Ascending aorta (tissue), 2 donors: ENCODE measurements at regions not wholly inside any gene's neighbourhood (a gene's known extent, or its start where the extent isn't known, plus 50 kb on each side); places are given as distances from the start of the nearest gene placed in this dataset.

ENCODE experiments used
- DNase-seq, 2 donors: peaks; one replicate each; pipeline ENCODE4 v3.0.0-alpha.2; 2019; ENCODE audit warnings: low spot score in 2 of 2
- H3K27ac ChIP-seq, 2 donors: fragments of 200-600 bp; sonication (generic); one replicate each; pipeline ENCODE4 v1.5.1; 2016 to 2017; ENCODE audit warnings: mild to moderate bottlenecking in 1 of 2
- H3K27me3 ChIP-seq: fragments of 200-600 bp; sonication (generic); one replicate; pipeline ENCODE4 v1.5.1; 2017
- H3K36me3 ChIP-seq, 2 donors: fragments of 200-600 bp; sonication (generic); one replicate each; pipeline ENCODE4 v1.5.1; 2016
- H3K4me1 ChIP-seq, 2 donors: fragments of 200-600 bp; sonication (generic); one replicate each; pipeline ENCODE4 v1.5.1; 2016 to 2017; ENCODE audit warnings: mild to moderate bottlenecking in 1 of 2
- H3K4me3 ChIP-seq, 2 donors: fragments of 200-600 bp; sonication (generic); one replicate each; pipeline ENCODE4 v1.5.1; 2016 to 2017; ENCODE audit warnings: mild to moderate bottlenecking in 1 of 2
- H3K9me3 ChIP-seq, 2 donors: fragments of 200-600 bp; sonication (generic); one replicate each; pipeline ENCODE4 v1.5.1; 2016
- CTCF ChIP-seq, 3 experiments: fragments of 200-600 bp in 2 of 3; fragments of 450-650 bp in 1 of 3; sonication (generic) in 2 of 3; IDR thresholded peaks; one replicate each; pipeline ENCODE4 v1.5.1; 2016 to 2019; ENCODE audit warnings: antibody characterized with exemption in 3 of 3, mild to moderate bottlenecking in 1 of 3, moderate library complexity in 1 of 3
- intact Hi-C: fragments of 100-400 bp; cut with DNase I; formaldehyde crosslinking; loops from one replicate; pipeline ENCODE4 v1.15.1; 2023

GRCh38 chr6:164720-165119 lies 127.6 kb upstream of the DUSP22 start:
- no peaks in the 10 kb centered on the region for H3K36me3 ChIP-seq
- H3K27me3 ChIP-seq, result no peaks in the 10 kb centered on the region
- H3K27ac ChIP-seq, result no peak overlapping the region
- no peak for DNase-seq
- intact Hi-C loops, result no loop called here
- H3K9me3 ChIP-seq, result no peaks in the 10 kb centered on the region
- no peak overlapping the region for H3K4me3 ChIP-seq
- no peaks in the 10 kb centered on the region for H3K4me1 ChIP-seq
- TF ChIP-seq CTCF (IDR thresholded peaks at IDR 0.05), result no peak

GRCh38 chr6:165263-165662 lies 127.0 kb upstream of the DUSP22 start:
- intact Hi-C loops, result no loop called here
- no peak for TF ChIP-seq CTCF (IDR thresholded peaks at IDR 0.05)
- H3K27me3 ChIP-seq, result no peaks in the 10 kb centered on the region
- no peak overlapping the region for H3K27ac ChIP-seq
- DNase-seq, result no peak
- H3K4me3 ChIP-seq, result no peak overlapping the region
- H3K4me1 ChIP-seq, result no peaks in the 10 kb centered on the region
- no peaks in the 10 kb centered on the region for H3K36me3 ChIP-seq
- H3K9me3 ChIP-seq, result no peaks in the 10 kb centered on the region

GRCh38 chr6:165906-166305 lies 126.4 kb upstream of the DUSP22 start:
- DNase-seq, result no peak
- Histone ChIP-seq H3K4me3 (no peak overlapping the region), H3K27me3 (no peaks in the 10 kb centered on the region), H3K9me3 (no peaks in the 10 kb centered on the region), H3K4me1 (no peaks in the 10 kb centered on the region), H3K36me3 (no peaks in the 10 kb centered on the region), H3K27ac (no peak overlapping the region)
- intact Hi-C loops, result no loop called here
- TF ChIP-seq CTCF (IDR thresholded peaks at IDR 0.05), result no peak

- Histone ChIP-seq H3K27ac (no peak overlapping the region), H3K9me3 (no peaks in the 10 kb centered on the region), H3K27me3 (no peaks in the 10 kb centered on the region), H3K4me3 (no peak overlapping the region), H3K36me3 (no peaks in the 10 kb centered on the region), H3K4me1 (no peaks in the 10 kb centered on the region)
- intact Hi-C loops, result no loop called here
- peak in 2 of 3 experiments; percentile 43 to 48 for TF ChIP-seq CTCF (IDR thresholded peaks at IDR 0.05)
- DNase-seq, result no peak
Observed at GRCh38 chr6:168865-169455, 123.3 kb upstream of the DUSP22 start.

GRCh38 chr6:174036-174435 lies 118.3 kb upstream of the DUSP22 start:
- intact Hi-C loops, result no loop called here
- H3K36me3 ChIP-seq, result no peaks in the 10 kb centered on the region
- H3K4me1 ChIP-seq, result no peaks in the 10 kb centered on the region
- no peak for TF ChIP-seq CTCF (IDR thresholded peaks at IDR 0.05)
- H3K27me3 ChIP-seq, result no peaks in the 10 kb centered on the region
- no peak overlapping the region for H3K27ac ChIP-seq
- H3K4me3 ChIP-seq, result no peak overlapping the region
- DNase-seq, result no peak
- H3K9me3 ChIP-seq, result no peaks in the 10 kb centered on the region

GRCh38 chr6:175680-176079 lies 116.6 kb upstream of the DUSP22 start:
- H3K27ac ChIP-seq, result no peak overlapping the region
- no peak overlapping the region for H3K4me3 ChIP-seq
- H3K27me3 ChIP-seq, result no peaks in the 10 kb centered on the region
- intact Hi-C loops, result no loop called here
- DNase-seq, result no peak
- no peaks in the 10 kb centered on the region for H3K4me1 ChIP-seq
- no peaks in the 10 kb centered on the region for H3K36me3 ChIP-seq
- TF ChIP-seq CTCF (IDR thresholded peaks at IDR 0.05), result no peak
- no peaks in the 10 kb centered on the region for H3K9me3 ChIP-seq
